NCI-H2081 (cell line): ENCODE measurements at regions not wholly inside any gene's neighbourhood (a gene's known extent, or its start where the extent isn't known, plus 50 kb on each side); places are given as distances from the start of the nearest gene placed in this dataset.

Source experiments
- DNase-seq, 2 experiments: peaks; one replicate each; lab custom pipeline; 2025; lab: John Stamatoyannopoulos, UW

GRCh38 chr1:4428711-4429110, 225.7 kb upstream of the AJAP1 start:
- no peak for DNase-seq

- DNase-seq: no peak
Measured at GRCh38 chr1:4430406-4431365, 223.7 kb upstream of the AJAP1 start.

- no peak for DNase-seq
Measured at GRCh38 chr1:4431491-4431890, 222.9 kb upstream of the AJAP1 start.

GRCh38 chr1:4433075-4433474, 221.3 kb upstream of the AJAP1 start:
- no peak for DNase-seq

GRCh38 chr1:4444086-4444485, 210.3 kb upstream of the AJAP1 start:
- no peak for DNase-seq

GRCh38 chr1:4447778-4448420, 206.5 kb upstream of the AJAP1 start:
- DNase-seq: no peak

GRCh38 chr1:4449972-4450371, 204.4 kb upstream of the AJAP1 start:
- no peak for DNase-seq

GRCh38 chr1:4452701-4453100, 201.7 kb upstream of the AJAP1 start:
- DNase-seq: no peak

- no peak for DNase-seq
Measured at GRCh38 chr1:4460052-4460451, 194.4 kb upstream of the AJAP1 start.

- no peak for DNase-seq
Measured at GRCh38 chr1:4460651-4461050, 193.8 kb upstream of the AJAP1 start.

- no peak for DNase-seq
Measured at GRCh38 chr1:4461726-4462290, 192.6 kb upstream of the AJAP1 start.

GRCh38 chr1:4462831-4463484, 191.5 kb upstream of the AJAP1 start:
- no peak for DNase-seq

GRCh38 chr1:4463631-4464030, 190.8 kb upstream of the AJAP1 start:
- no peak for DNase-seq

GRCh38 chr1:4464478-4464877, 189.9 kb upstream of the AJAP1 start:
- DNase-seq: no peak

- DNase-seq: no peak
Measured at GRCh38 chr1:4467241-4467640, 187.2 kb upstream of the AJAP1 start.

- no peak for DNase-seq
Measured at GRCh38 chr1:4468386-4468785, 186.0 kb upstream of the AJAP1 start.

- DNase-seq: no peak
Measured at GRCh38 chr1:4468804-4469514, 185.4 kb upstream of the AJAP1 start.

GRCh38 chr1:4476394-4476793, 178.0 kb upstream of the AJAP1 start:
- DNase-seq: no peak

- no peak for DNase-seq
Measured at GRCh38 chr1:4481451-4481850, 173.0 kb upstream of the AJAP1 start.

GRCh38 chr1:4482526-4482925, 171.9 kb upstream of the AJAP1 start:
- DNase-seq: no peak

GRCh38 chr1:4483021-4483625, 171.3 kb upstream of the AJAP1 start:
- no peak for DNase-seq
